PC-3 (cell line): ENCODE measurements at regions not wholly inside any gene's neighbourhood (a gene's known extent, or its start where the extent isn't known, plus 50 kb on each side); places are given as distances from the start of the nearest gene placed in this dataset.

Experiments used
- EZH2 ChIP-seq: fragments of 300-600 bp; sonication (generic); IDR thresholded peaks from one replicate; pipeline ENCODE4 v1.6.1; 2017; ENCODE audit warnings: antibody characterized with exemption, mild to moderate bottlenecking, low read length; ENCODE audit not compliant: unreplicated experiment
- TF ChIP-seq, protein P1 (sequence below): fragments of 300-600 bp; sonication (generic); conservative IDR thresholded peaks from 2 replicates; pipeline ENCODE4 v1.5.1; 2017; ENCODE audit warnings: antibody characterized with exemption, low read depth, mild to moderate bottlenecking, low read length

GRCh38 chr3:148585671-148586379 lies 111.9 kb upstream of the AGTR1 start:
- TF ChIP-seq EZH2, result no peak
- TF ChIP-seq, protein P1, sequence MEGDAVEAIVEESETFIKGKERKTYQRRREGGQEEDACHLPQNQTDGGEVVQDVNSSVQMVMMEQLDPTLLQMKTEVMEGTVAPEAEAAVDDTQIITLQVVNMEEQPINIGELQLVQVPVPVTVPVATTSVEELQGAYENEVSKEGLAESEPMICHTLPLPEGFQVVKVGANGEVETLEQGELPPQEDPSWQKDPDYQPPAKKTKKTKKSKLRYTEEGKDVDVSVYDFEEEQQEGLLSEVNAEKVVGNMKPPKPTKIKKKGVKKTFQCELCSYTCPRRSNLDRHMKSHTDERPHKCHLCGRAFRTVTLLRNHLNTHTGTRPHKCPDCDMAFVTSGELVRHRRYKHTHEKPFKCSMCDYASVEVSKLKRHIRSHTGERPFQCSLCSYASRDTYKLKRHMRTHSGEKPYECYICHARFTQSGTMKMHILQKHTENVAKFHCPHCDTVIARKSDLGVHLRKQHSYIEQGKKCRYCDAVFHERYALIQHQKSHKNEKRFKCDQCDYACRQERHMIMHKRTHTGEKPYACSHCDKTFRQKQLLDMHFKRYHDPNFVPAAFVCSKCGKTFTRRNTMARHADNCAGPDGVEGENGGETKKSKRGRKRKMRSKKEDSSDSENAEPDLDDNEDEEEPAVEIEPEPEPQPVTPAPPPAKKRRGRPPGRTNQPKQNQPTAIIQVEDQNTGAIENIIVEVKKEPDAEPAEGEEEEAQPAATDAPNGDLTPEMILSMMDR, result no peak
